HG03139 (cell line): ENCODE measurements at regions not wholly inside any gene's neighbourhood (a gene's known extent, or its start where the extent isn't known, plus 50 kb on each side); places are given as distances from the start of the nearest gene placed in this dataset.
"Not testable (repeated sequence)": the region's sequence is repeated elsewhere in the genome, so short reads cannot be mapped to it uniquely, and the experiment has no call there.

Source experiments
- ATAC-seq: cut with Tn5 transposase; IDR thresholded peaks from one replicate; pipeline ENCODE4 v1.9.1; 2021; ENCODE audit not compliant: unreplicated experiment

DNA sequence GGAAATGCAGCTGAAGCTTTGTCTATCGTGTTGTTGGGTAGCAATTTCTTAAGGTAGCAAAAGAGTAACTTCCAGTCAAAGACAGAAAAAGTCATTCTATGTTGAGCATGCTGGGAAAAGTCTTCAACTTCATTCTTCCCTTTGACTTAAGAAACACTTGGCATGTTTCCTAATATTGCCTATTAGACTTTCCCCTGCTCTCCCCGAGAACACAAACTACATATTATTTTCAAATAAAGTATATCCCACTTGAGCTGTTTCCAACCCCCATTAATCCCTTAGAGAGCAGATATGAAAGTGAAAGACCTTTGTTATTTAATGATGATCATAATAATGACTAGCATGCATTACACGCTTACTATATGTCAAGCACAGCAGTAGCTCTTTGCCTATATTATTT, 136.0 kb upstream of the SPOPL start:
- ATAC-seq, result no peak

DNA sequence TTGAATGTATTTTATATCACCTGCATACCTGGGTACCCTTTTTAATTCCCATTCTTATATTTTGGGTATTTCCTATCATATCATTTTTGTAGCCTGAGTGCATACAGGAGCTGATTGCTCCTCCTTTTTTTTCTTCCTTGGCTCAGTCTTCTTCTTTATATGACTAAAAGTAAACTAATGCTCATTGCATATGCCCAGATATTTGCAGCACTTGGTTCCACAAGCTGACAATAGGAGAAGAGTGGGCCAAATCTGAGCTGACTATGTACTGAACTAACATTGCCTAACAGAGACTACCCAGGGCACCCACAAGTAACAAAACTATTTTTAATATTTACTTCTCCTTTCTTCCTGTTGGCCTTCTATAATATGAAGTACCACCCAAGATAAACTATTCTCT, 131.7 kb upstream of the SPOPL start:
- no peak for ATAC-seq

DNA sequence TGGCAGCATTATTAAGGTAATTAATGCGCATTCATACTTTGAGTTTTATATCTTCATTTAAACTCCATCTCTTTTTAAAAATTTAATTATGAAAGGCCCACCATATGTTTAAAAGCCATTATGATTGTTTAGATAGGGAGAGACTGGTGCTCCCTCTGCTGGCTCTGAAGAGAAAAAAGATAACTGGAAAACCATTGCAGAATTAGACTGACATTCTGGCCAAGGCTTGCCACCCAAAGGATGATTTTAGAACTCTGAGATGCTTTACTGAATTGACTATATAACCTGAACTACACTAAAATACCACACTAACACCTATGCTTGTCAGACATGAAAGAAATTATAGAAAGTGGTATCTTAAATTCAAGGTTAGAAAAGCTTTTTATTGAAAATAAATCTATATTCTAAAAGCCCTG, 127.6 kb upstream of the SPOPL start:
- ATAC-seq, result no peak

DNA sequence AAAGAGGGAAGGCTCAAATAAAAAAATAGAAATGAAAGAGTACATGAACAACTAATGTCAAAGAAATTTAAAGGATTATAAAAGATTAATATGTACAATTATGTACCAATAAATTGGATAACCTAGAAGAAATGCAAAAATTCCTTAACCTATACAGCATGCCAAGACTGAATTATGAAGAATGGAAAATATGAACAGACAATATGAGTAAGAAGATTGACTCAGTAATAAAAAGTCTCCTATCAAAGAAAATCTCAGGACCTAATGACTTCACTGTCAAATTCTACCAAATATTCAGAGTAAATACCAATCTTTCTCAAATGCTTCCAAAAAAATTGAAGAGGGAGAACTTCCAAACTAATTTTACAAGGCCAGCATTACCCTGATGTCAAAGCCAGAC, 120.2 kb upstream of the SPOPL start:
- ATAC-seq, result no peak

DNA sequence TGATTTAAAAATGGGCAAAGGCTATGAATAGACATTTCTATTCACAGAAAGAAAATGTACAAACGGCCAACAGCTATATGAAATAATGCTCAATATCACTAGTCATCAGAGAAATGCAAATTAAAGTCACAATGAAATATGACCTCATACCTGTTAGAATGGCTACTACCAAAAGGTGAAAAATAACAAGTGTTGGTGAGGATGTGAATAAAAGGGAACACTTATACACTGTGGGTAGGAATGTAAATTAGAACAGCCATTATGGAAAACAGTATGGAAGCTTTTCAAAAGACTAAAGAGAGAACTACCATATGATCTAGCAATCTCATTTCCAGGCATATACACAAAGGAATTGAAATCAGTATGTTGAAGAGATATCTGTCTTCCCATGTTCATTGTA, 118.9 kb upstream of the SPOPL start:
- no peak for ATAC-seq

DNA sequence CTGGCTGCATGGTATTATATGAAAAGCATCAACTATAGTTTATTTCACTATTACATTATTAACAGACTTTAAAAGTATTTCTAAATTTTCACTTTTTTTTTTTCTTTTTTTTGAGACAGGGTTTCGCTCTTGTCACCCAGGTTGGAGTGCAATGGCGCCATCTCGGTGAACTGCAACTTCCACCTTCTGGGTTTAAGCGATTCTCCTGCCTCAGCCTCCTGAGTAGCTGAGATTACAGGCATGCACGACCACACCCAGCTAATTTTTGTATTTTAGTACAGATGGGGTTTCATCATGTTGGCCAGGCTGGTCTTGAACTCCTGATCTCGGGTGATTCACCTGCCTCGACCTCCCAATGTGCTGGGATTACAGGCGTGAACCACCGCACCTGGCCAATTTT, 115.4 kb upstream of the SPOPL start:
- not testable (repeated sequence) for ATAC-seq

DNA sequence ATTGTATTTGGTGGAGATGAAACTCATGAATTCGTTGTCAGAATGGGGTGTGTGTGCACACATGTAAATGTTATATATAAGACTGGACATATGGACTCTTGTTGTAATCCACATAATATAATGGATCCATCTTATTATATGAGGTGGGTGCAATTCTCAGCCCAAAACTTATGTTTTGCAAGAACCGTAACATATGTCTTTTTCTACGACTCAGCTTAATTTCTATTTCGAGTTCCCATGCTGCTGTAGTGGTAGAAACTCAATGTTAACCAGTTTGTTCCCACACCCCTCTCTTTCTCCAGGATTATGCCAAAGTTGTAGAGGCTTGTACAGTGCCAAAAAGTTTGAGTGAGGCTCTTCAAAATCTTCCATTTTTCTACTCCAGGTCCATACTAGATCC, 112.5 kb upstream of the SPOPL start:
- ATAC-seq, result no peak

DNA sequence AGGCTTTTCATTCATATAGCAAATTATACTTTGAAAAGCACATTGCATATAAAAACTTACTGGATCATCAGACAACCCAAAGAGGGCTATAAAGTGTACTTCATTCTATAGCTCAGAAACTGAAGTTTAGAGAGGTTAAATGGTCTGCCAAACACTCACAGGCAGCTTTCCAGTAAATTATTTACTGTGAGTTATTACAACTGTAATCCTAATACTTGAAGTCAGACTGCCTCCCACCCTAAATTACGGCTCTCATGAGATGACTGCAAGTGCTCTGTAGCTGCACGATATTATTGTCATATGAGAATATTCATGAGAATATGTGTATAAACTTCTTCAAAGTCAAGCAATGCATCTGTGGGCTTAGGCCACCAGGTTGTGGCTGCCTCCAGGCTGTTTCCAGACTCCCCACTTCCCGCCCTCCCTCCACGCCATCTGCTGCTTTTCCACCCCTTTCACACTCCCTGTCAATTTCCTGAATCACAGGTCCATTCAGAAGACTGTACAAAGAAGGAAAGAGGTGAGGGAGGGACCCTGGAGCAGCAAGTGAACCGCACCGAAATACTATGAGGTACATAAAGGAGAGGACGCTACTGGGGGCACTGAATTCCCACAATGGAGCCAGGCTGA, 111.1 kb upstream of the SPOPL start:
- ATAC-seq, result no peak

DNA sequence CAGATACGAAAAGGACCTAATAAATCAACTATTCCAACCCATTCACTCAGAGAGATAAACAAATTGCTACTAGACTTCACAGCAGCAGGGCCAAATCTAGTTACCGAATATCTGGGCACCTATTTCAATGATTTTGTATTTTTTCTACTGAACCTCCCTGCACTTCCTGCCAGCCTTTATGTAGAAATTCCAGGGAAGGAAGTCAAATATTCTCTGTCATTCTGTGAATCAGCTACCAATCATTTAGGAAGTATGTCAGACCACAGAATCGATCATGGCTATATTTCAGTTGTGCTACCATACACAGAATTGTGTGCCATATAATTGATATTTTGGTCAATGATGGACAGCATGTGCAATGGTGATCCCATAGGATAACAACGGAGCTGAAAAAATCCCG, 109.6 kb upstream of the SPOPL start:
- no peak for ATAC-seq

DNA sequence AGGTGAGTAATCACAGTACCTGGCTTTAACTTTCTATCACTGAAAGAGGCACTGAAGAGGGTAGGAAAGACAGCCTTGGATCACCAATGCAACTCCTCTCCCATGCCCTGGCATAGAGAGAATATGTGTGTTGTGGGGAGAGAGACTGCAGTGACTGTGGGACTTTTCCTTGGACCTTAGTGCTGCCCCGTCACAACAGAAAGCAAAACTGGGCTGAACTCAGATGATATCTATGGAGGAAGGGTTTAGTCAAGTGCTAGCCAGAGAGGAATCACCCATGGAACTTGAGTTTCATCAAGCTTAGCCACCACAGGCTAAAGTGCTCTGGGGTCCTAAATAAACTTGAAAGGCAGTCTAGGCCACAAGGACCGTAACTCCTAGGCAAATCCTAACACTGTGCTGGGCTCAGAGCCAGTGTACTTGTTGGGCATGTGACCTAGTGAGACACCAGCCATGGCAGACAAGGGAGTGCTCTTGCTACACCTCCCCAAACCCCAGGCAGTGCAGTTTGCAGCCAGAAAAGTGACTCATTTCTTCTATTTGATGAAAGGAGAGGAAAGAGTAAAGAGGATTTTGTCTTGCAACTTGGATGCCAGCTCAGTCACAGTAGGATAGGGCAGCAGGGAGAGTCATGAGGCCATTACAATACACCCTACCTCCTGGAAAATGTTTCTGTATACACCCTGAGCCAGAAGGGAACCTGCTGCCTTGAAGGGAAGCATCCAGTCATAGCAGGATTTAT, 105.8 kb upstream of the SPOPL start:
- ATAC-seq, result no peak

DNA sequence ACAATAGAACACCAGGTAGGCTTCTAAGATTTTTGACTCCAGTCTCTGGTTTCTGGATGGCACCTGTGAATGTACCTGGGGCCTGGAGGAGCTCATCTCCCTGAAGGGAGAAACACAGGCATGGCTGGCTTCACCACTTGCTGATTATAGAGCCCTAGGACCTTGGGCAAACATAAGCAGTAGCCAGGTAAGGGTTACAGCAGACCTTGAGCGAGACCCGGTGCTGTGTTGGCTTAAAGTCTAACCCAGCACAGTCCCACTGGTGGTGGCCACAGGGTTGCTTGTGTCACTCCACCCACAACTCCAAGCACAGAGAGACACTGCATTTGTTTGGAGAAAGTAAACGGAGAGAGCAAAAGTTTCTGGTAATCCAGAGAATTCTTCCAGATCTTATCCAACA, 104.7 kb upstream of the SPOPL start:
- ATAC-seq, result no peak

DNA sequence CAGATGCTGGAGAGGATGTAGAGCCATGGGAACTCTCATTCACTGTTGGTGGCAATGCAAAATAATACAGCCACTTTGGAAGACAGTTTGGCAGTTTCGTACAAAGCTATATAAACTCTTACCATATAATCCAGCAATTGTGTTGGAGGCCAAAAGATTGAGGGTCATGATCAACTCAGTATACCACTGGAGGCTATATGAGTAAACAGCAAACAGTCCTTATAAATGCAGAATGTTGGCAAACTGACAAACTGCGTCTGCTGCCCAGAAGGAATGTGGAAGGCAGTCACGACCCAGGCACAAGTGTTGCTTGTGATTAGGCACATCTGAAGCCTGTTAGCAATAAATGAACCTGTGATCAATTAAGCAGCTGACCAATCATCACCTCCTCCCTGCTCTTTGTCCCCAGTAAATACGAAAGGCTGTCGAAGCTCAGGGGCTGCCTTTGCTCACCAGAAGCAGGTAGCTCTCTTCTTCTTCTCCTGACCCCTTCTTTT, 98.1 kb upstream of the SPOPL start:
- ATAC-seq, result no peak

DNA sequence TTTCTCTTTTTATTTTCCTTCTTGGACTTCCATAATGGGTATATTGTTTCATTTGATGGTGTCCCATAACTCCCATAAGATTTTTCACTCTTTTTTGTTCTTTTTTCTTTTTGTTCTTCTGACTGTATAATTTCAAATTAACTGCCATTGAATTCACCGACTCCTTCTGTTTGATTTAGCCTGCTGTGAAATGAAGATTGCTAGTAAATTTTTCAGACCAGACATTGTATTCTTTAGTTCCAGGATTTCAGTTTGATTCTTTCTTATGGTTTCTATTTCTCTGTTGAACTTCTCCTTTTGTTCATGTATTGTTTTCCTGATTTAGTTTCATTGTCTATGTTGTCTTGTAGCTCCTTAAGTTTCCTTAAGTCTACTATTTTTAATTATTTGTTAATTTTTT, 87.6 kb upstream of the SPOPL start:
- no peak for ATAC-seq

DNA sequence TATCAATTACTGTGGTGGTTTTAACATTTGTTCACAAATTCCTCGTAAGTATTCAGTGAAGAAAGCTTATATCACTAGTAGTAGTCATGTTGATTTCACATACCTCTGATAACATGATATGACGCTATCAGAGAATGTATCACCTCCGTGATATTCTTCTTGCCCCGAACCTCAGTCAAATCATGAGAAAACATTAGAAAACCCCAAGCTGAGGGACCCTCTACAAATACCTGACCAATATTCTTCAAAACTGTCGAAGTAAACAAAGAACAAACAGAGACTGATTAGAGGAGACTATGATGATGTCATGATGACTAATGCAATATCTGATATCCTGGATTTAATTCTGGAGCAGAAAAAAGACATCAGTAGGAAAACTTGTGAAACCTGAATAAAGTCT, 85.6 kb upstream of the SPOPL start:
- no peak for ATAC-seq

DNA sequence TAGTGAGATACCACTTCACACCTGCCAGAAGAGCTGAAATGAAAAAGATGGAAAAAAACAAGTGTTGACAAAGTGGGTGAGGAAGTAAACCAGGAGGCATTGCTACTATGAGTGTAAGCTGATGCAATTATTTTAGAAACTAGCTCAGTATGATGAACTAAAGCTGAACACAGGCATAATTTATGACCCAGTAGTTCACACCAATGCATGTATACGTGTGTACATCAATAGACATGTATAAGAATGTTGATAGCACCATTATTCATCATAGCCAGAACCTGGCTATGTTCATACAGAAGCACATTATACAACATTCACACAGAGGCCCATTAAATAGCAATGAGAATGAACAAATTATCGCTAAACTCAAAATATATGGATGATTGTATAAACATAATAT, 83.1 kb upstream of the SPOPL start:
- no peak for ATAC-seq

DNA sequence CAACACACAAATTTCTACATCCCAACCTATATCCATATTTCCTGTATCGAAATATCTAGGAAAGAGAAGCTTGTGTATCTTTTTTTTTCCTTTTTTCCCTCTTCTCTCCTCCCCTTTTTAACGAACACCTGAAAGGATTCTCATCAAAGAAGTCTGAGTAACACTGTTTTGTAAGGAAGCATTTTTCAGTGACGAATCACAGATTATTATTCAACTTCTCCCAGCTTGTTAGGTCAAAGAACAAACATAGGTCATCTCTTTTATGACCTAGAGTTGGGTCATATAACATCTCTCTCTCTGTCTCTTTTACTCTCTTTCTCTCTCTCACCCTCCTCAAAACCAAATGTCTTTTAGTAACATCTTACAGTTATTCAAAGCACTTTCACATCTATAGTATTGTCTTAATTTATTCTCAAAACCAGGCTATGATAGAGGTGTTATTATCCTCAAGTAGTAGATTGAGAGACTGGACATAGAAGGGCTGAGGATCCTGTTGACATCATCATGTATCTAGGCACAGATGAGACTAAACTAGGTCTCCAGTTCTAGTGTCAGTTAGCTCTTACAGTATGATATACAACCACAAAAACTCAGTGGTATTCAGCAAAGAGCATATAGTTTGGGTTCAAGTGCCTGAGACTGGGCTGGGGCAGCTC, 80.1 kb upstream of the SPOPL start:
- no peak for ATAC-seq

DNA sequence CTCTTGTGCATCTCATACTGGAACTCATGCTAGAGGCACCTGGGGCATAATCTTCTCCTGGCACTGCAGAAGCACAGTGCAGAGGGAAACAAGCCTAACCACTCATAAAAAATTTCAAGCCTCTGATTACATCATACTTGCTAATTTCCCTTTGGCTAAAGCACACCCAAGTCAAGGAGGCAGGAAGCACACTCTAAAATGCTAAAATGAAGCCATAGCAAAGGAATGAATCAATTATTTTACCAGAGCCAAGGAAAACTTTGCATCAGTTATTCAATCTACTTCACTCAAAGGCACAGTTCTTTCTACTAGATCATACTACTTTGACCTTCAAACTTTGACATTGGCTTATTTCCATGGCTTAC, 79.6 kb upstream of the SPOPL start:
- no peak for ATAC-seq

DNA sequence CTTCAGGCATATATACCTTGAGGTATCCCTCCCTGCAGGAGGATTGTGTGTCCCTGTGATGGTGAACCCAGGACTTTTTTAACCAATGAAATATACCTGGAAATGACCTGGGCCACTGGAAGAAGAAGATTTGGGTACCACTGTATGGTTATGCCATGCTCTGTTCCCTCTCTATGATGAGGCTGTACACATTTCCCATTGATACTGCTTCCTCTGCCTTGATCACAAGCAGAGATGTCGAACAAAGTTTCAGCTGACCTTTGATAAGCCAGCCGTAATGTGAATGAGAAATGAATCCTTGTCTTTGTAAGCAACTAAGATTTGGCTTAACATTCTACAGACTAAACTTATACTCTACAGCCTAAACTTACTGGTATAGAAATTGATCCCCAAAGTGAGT, 78.4 kb upstream of the SPOPL start:
- ATAC-seq, result no peak

DNA sequence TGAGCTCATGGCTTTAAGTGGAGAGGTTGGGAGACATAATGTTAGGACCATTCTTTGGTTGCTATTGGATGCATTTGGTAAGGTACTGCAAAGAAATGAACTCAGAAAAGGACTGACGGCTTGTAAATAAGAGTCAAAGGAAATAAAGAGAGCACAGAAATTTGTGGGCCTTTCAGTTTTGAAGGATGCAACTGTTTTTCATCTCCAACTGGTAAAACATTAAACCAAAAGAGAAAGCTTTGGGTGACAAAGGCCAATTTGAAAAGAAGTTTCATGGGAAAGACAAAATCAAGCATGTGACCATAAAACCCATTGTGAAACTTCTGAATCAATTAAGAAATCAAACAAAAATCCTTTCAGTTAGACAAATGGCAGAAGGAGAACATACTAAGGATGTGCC, 77.8 kb upstream of the SPOPL start:
- ATAC-seq, result no peak

DNA sequence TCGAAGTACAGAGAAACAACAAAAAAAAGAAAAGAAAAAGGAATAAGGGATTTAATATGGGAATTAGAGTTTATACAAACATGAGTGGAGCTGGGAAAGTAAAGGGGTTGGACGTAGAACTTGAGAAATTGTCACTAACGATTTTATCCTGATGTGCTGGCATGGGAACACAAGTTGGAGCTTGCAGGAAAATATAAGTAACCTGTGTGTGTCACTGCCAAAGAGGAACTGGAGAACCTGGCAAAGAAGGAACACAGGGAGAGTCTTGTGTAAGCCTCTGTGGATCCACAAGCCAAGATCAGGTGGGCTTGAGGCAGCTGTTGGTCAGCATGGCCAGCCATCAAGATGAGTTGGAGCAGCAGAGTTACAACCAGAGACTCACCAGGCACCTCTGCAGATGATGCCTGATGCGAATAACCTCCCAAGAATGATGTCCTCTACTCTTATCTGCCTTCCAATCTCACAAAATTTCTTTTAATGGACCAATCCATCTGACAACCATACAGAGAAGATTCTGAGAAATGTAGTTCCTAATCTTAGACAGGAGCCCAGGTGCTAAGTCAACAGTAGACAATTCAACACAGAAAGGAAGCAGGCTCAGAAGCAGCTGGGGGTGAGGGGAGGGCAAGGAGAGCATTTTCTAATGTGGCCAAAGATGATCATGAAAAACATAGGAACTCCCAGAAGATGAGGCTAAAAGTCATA, 77.0 kb upstream of the SPOPL start:
- ATAC-seq, result no peak

DNA sequence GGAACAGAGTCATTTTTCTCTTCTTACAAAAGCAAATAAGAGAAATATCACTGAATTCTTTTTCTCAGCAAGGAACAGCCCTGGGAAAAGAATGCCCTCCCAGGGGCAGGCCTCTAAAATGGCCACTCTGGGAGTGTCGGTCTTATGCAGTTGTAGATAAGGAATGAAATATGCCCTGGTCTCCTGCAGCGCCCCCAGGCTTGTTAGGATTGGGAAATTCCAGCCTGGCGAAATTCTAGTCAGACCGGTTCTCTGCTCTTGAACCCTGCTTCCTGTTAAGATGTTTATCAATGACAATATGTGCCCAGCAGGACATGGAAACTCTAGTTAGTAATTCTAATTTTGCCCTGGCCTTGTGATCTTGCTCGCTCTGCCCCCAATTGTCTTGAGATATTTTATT, 75.5 kb upstream of the SPOPL start:
- not testable (repeated sequence) for ATAC-seq
